ENCODE measurements at regions not wholly inside any gene's neighbourhood (a gene's known extent, or its start where the extent isn't known, plus 50 kb on each side); places are given as distances from the start of the nearest gene placed in this dataset.
A peak's percentile ranks its signal among the peaks of the same experiment; 100 is the strongest.
"Not testable (repeated sequence)": the region's sequence is repeated elsewhere in the genome, so short reads cannot be mapped to it uniquely, and the experiment has no call there.

DNA sequence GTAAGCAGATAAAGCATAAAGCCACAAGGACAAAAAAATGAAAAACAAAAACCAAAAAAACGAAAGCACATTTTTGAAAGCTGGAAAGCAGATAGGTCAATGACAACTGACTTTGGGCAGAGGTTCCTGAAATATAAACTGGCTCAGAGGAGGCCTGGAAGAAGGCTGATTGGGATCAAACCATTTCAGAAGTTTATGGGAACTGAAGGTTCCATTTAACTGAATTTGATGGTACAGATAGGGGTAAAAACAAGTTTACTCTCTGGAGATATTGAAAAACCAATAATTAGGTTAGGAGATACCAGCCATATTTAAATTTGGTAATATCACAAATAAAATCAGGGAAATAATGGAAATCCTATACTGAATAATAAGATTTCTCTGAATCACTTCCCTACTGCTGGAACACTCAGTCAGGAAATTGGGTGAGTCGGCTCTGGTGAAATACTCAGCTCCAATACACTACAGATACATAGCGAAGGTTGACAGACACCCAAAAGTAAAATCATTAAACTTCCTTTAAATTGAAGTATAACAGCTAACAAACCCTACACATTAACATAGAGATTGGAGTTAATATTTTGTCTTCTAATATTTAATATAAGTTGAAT is 1584.3 kb downstream of the STIM2 start:
- no peak overlapping the region for H3K4me3 ChIP-seq (replicated peaks in 1 of 2; ENCODE audit: low read depth in 2 of 2, low read length in 2 of 2)
- no peak for TF ChIP-seq CTCF (IDR thresholded peaks at IDR 0.05; ENCODE audit: low read depth, low read length)
- peak in 1 of 2 donors; percentile 43 for DNase-seq (ENCODE audit: low read depth in 2 of 2)

DNA sequence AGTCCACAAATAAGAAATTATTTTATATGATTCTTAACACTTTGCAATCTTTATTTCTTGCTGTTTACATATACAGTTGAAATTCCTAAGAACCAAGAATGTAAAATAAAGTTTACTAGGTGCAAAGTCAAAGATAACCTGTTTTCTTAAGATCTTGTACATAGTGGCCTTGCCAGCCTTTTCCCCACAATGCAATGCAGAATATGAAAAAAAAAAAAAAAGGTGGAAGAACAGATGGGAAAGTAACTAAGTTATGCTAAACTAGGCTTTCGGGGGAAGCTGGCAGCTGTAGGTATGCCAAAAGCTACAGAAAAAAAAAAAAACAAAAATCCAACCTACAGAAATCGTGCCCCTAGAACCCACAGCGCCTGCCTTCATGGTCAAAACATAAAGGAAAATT is 1588.4 kb downstream of the STIM2 start:
- TF ChIP-seq CTCF (IDR thresholded peaks at IDR 0.05; ENCODE audit: low read depth, low read length), result no peak
- H3K4me3 ChIP-seq (replicated peaks in 1 of 2; ENCODE audit: low read depth in 2 of 2, low read length in 2 of 2), result peak overlapping the region in 1 of 2 donors; percentile 3
- DNase-seq (ENCODE audit: low read depth in 2 of 2), result no peak

- H3K4me3 ChIP-seq (replicated peaks in 1 of 2; ENCODE audit: low read depth in 2 of 2, low read length in 2 of 2), result no peak overlapping the region
- DNase-seq (ENCODE audit: low read depth in 2 of 2), result no peak
- TF ChIP-seq CTCF (IDR thresholded peaks at IDR 0.05; ENCODE audit: low read depth, low read length), result no peak
These were observed 1590.7 kb downstream of the STIM2 start for GRCh38 chr4:28451346-28451745.

DNA sequence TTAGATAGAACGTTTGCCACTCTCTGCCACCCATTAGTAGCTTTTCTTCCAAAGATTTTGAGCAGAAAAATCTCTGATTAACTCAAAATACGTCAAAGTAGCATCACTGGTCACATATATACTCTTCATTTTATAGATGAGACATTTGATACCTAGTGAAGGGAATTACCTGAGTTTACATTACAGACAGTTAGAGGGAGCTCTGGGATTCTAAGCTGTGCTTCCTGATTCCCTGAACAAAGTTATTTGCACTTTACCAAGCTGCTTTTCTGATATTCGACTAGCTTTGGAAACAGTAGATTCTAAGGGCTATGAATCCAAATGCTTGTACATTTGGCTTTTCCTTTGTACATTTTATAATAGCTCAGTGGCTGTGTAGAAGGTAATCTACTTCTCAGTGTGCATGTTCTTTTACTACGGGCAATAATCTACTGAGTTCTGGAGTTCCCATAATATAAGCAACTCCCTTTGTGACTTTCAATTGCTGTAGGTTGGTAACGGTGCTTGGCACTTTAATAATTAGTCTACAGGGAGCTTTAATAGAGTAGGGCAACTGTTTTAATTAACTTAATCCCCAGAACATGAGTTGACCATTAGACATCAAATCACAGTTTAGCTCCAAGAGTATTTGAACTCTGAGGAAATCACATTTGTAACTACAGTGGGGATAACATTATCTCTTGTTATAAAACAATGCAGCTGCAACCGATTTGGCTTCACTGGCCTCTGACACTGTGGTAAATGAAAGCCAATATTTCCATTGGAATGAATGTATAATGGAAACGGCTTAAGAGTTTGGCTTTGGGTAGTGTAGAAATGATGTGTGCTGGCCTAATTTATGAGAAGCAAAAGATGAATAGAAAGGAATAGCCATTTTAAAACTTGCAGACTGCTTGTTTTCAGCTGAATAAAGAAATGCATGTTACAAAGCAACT is 1602.4 kb downstream of the STIM2 start:
- TF ChIP-seq CTCF (IDR thresholded peaks at IDR 0.05; ENCODE audit: low read depth, low read length), result no peak
- peak; percentile 4 to 27 for DNase-seq (ENCODE audit: low read depth in 2 of 2)
- H3K4me3 ChIP-seq (replicated peaks in 1 of 2; ENCODE audit: low read depth in 2 of 2, low read length in 2 of 2), result no peak overlapping the region

DNA sequence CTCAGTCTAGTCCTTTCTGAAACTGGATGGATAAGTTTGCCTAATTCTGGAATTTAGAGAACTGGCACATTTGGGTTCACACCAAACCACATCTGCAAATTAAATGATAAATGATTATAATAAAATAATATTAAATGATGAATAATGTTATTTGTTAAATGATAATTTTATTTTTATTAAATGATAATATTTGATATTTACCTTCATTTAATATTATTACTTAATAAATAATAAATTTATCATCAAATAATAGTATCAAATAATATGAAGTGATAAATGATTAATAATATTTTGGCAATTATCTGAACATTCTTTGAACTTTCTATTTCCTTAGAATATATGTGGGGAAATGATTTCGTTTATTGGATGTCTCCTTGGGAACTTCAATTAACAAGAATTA is 1604.2 kb downstream of the STIM2 start:
- no peak for DNase-seq (ENCODE audit: low read depth in 2 of 2)
- TF ChIP-seq CTCF (IDR thresholded peaks at IDR 0.05; ENCODE audit: low read depth, low read length), result no peak
- H3K4me3 ChIP-seq (replicated peaks in 1 of 2; ENCODE audit: low read depth in 2 of 2, low read length in 2 of 2), result no peak overlapping the region

DNA sequence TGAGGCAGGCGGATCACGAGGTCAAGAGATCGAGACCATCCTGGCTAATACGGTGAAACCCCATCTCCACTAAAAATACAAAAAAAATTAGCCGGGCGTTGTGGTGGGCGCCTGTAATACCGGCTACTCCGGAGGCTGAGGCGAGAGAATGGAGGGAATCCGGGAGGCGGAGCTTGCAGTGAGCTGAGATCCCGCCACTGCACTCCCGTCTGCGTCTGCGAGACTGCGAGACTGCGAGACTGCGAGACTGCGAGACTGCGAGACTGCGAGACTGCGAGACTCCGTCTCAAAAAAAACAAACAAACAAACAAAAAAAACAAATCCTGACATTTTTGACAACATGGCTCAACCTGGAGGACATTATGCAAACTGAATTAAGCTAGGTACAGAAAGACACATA is 1606.2 kb downstream of the STIM2 start:
- H3K4me3 ChIP-seq (replicated peaks in 1 of 2; ENCODE audit: low read depth in 2 of 2, low read length in 2 of 2); DNase-seq (ENCODE audit: low read depth in 2 of 2): not testable (repeated sequence)

DNA sequence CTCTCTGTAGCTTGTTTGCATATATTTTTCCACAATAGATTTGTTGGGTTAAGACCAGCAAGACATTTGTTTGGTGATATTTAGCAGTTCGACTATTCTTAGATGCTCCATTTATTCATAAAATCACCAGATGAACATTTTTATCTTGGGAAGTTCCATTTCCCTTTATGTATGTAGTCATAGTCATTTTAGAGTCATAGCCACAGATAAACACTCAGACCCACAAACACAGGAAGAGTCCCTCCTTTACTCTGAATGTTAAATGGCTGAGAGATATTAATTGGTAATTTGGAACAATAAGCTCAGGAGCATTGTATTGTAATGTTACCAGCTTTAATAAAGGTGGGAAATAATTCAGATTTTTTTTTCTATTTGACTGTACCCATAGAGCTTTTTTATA is 1608.7 kb downstream of the STIM2 start:
- H3K4me3 ChIP-seq (replicated peaks in 1 of 2; ENCODE audit: low read depth in 2 of 2, low read length in 2 of 2), result no peak overlapping the region
- no peak for TF ChIP-seq CTCF (IDR thresholded peaks at IDR 0.05; ENCODE audit: low read depth, low read length)
- peak in 1 of 2 donors; percentile 51 for DNase-seq (ENCODE audit: low read depth in 2 of 2)

All from cardiac fibroblast (primary cell).